Sigmoid colon (tissue), 4 donors: ENCODE measurements at regions not wholly inside any gene's neighbourhood (a gene's known extent, or its start where the extent isn't known, plus 50 kb on each side); places are given as distances from the start of the nearest gene placed in this dataset.

Source experiments
- CTCF ChIP-seq, 4 experiments: fragments of 450-650 bp in 3 of 4; fragments of 200-600 bp in 1 of 4; IDR thresholded peaks; one replicate each; pipeline ENCODE4 v1.5.1; 2016 to 2019; ENCODE audit warnings: antibody characterized with exemption in 4 of 4, mild to moderate bottlenecking in 3 of 4, moderate library complexity in 2 of 4
- EP300 ChIP-seq, 4 donors: sonication (generic); formaldehyde crosslinking; IDR thresholded peaks; one replicate each; pipeline ENCODE4 v1.6.1; 2017; ENCODE audit warnings: antibody characterized with exemption in 4 of 4
- POLR2A ChIP-seq, 2 donors: fragments of 450-650 bp; IDR thresholded peaks; one replicate each; pipeline ENCODE4 v1.6.1; 2016; ENCODE audit warnings: antibody characterized with exemption in 2 of 2, mild to moderate bottlenecking in 2 of 2, moderate library complexity in 2 of 2
- POLR2AphosphoS5 ChIP-seq, 4 donors: sonication (generic); formaldehyde crosslinking; IDR thresholded peaks; one replicate each; pipeline ENCODE4 v1.6.1; 2017; ENCODE audit warnings: antibody characterized with exemption in 4 of 4

- TF ChIP-seq CTCF (IDR thresholded peaks at IDR 0.05) = no peak
- TF ChIP-seq POLR2A (IDR thresholded peaks at IDR 0.05) = no peak
- TF ChIP-seq POLR2AphosphoS5 (IDR thresholded peaks at IDR 0.05) = no peak
- TF ChIP-seq EP300 (IDR thresholded peaks at IDR 0.05) = no peak
Measured at GRCh38 chr6:108735310-108736001, 112.8 kb upstream of the ARMC2 start.
